Endothelial cell of umbilical vein (primary cell): ENCODE measurements at regions not wholly inside any gene's neighbourhood (a gene's known extent, or its start where the extent isn't known, plus 50 kb on each side); places are given as distances from the start of the nearest gene placed in this dataset.
"Not testable (repeated sequence)": the region's sequence is repeated elsewhere in the genome, so short reads cannot be mapped to it uniquely, and the experiment has no call there.

ENCODE experiments used
- BruUV-seq: library from RNA; stranded (reverse); fragments of 400-500 nt; replicated peaks from 2 replicates; lab custom pipeline; 2021; lab: Mats Ljungman, UMichigan
- CTCF ChIA-PET: fragments of 300-600, 350-600 bp; sonication (Branson Sonifier 250); formaldehyde crosslinking; loops from one replicate; lab custom pipeline; 2021; ENCODE audit warnings: antibody characterized with exemption, inconsistent platforms; lab: Charles Lee
- POLR2A ChIA-PET: fragments of 300-600, 350-600 bp; sonication (Branson Sonifier 250); formaldehyde crosslinking; loops from one replicate; lab custom pipeline; 2021; ENCODE audit warnings: antibody characterized with exemption, inconsistent platforms; lab: Charles Lee
- DNase-seq: peaks from one replicate; pipeline ENCODE4 v3.0.0-alpha.2; 2011; ENCODE audit warnings: low read depth, low spot score
- FAIRE-seq: peaks from 2 replicates; lab custom pipeline; 2011; peaks lifted over from hg19 to GRCh38; lab: Jason Lieb, UNC
- H2AFZ ChIP-seq: 2 replicates; pipeline ENCODE4 v1.6.0; 2012; ENCODE audit warnings: low read depth, low read length, control low read depth, inconsistent platforms
- H3K27ac ChIP-seq: 2 replicates; pipeline ENCODE4 v1.5.1; 2011; ENCODE audit warnings: low read depth, mild to moderate bottlenecking, control low read depth, low read length, moderate library complexity; ENCODE audit not compliant: insufficient read depth
- H3K27me3 ChIP-seq, 2 experiments: 2 replicates each; pipeline versions ENCODE4 v1.6.0 to v1.6.1; 2011; ENCODE audit warnings: low read length in 2 of 2, mixed read lengths in 1 of 2; ENCODE audit not compliant: control insufficient read depth in 2 of 2, insufficient read depth in 2 of 2
- H3K36me3 ChIP-seq, 2 experiments: 2 replicates in 1 of 2; 3 replicates in 1 of 2; pipeline ENCODE4 v1.5.1; 2011; ENCODE audit warnings: low read length in 2 of 2, mild to moderate bottlenecking in 1 of 2, moderate library complexity in 1 of 2; ENCODE audit not compliant: control insufficient read depth in 2 of 2, insufficient read depth in 2 of 2; ENCODE audit errors: extremely low read depth in 1 of 2
- H3K4me1 ChIP-seq: 3 replicates; pipeline ENCODE4 v1.5.1; 2011; ENCODE audit warnings: mild to moderate bottlenecking, low read length; ENCODE audit not compliant: control insufficient read depth, insufficient read depth; ENCODE audit errors: extremely low read depth
- H3K4me2 ChIP-seq: 2 replicates; pipeline ENCODE4 v1.6.1; 2011; ENCODE audit warnings: low read length, control low read depth, mixed read lengths; ENCODE audit not compliant: insufficient read depth
- H3K4me3 ChIP-seq, 3 experiments: fragments of 200-600 bp in 1 of 3; sonication (generic), shearing (Covaris generic) in 1 of 3; replicated peaks in 1 of 3; 2 replicates each; pipeline ENCODE4 v1.5.1; 2011 to 2016; ENCODE audit warnings: control low read depth in 3 of 3, low read length in 3 of 3, mild to moderate bottlenecking in 2 of 3, inconsistent platforms in 1 of 3, low read depth in 1 of 3, moderate library complexity in 1 of 3; ENCODE audit not compliant: insufficient read depth in 1 of 3
- H3K79me2 ChIP-seq: 2 replicates; pipeline ENCODE4 v1.6.0; 2012; ENCODE audit warnings: low read length, inconsistent platforms; ENCODE audit not compliant: control insufficient read depth, insufficient read depth
- H3K9ac ChIP-seq: replicated peaks from 2 replicates; pipeline ENCODE3; 2011; ENCODE audit warnings: low read length, control low read depth; ENCODE audit not compliant: insufficient read depth; ENCODE audit errors: extremely low read depth
- H3K9me1 ChIP-seq: replicated peaks from 3 replicates; pipeline ENCODE4 v1.6.0; 2011; ENCODE audit warnings: mild to moderate bottlenecking, low read length; ENCODE audit not compliant: control insufficient read depth, insufficient read depth; ENCODE audit errors: extremely low read depth
- H3K9me3 ChIP-seq: replicated peaks from 2 replicates; pipeline ENCODE4 v1.5.1; 2012; ENCODE audit warnings: low read length, inconsistent platforms; ENCODE audit not compliant: control insufficient read depth, insufficient read depth
- H4K20me1 ChIP-seq: replicated peaks from 2 replicates; pipeline ENCODE3; 2011; ENCODE audit warnings: mild to moderate bottlenecking, low read length; ENCODE audit not compliant: control insufficient read depth, insufficient read depth; ENCODE audit errors: extremely low read depth
- EZH2 ChIP-seq: IDR thresholded peaks from 2 replicates; pipeline ENCODE4 v1.6.1; 2012; ENCODE audit warnings: borderline replicate concordance, low read depth, mild to moderate bottlenecking, moderate library complexity, low read length, inconsistent platforms; ENCODE audit not compliant: severe bottlenecking
- FOS ChIP-seq: IDR thresholded peaks from 2 replicates; pipeline ENCODE4 v1.6.1; 2011; ENCODE audit warnings: mild to moderate bottlenecking, low read length, moderate library complexity, borderline replicate concordance; ENCODE audit not compliant: insufficient read depth
- GATA2 ChIP-seq: IDR thresholded peaks from 2 replicates; pipeline ENCODE4 v1.7.0; 2011; ENCODE audit warnings: low read depth, mild to moderate bottlenecking, moderate library complexity, mixed read lengths, low read length; ENCODE audit not compliant: insufficient read length, insufficient read depth
- JUN ChIP-seq: IDR thresholded peaks from 2 replicates; pipeline ENCODE4 v1.6.1; 2011; ENCODE audit warnings: borderline replicate concordance, low read depth; ENCODE audit not compliant: insufficient read length, insufficient read depth
- MAX ChIP-seq: IDR thresholded peaks from 2 replicates; pipeline ENCODE4 v1.6.1; 2011; ENCODE audit not compliant: insufficient read depth, insufficient read length
- MYC ChIP-seq: IDR thresholded peaks from one replicate; pipeline ENCODE4 v1.6.1; 2011; ENCODE audit warnings: mild to moderate bottlenecking, low read depth, low read length
- POLR2A ChIP-seq: IDR thresholded peaks from 2 replicates; pipeline ENCODE4 v1.6.1; 2012; ENCODE audit warnings: low read depth, mild to moderate bottlenecking, control low read depth, low read length
- POLR2AphosphoS5 ChIP-seq: IDR thresholded peaks from 2 replicates; pipeline ENCODE4 v1.6.1; 2012; ENCODE audit warnings: low read depth, mild to moderate bottlenecking, control low read depth, low read length, moderate library complexity; ENCODE audit not compliant: insufficient read depth
- dilution Hi-C: fragments of 300-500 bp; cut with MboI; formaldehyde crosslinking; loops from one replicate; pipeline ENCODE4 v1.15.0; 2019; ENCODE audit warnings: low sequenced_read_pairs; ENCODE audit not compliant: extremely low pct_ligation_motif_present
- intact Hi-C: fragments of 100-400 bp; cut with micrococcal nuclease; formaldehyde crosslinking; loops from one replicate; pipeline ENCODE4 v1.10.0; 2022

- no TSS peak for BruUV-seq
- H3K4me3 ChIP-seq: no peak overlapping the region
- no peak overlapping the region for H3K27ac ChIP-seq
- H3K4me1 ChIP-seq: no peaks in the 10 kb centered on the region
- no peak overlapping the region for H3K9ac ChIP-seq
- CTCF ChIA-PET: interaction anchor here (0.9 to 1.1 kb wide), 3 partner anchors 25 to 248 kb away, joined by 3 read pairs; no protein-coding TSS in a partner anchor
- H3K36me3 ChIP-seq: no peaks in the 10 kb centered on the region
- FAIRE-seq (no peak), DNase-seq (no peak)
- intact Hi-C loops (no loop called here), dilution Hi-C loops (no loop called here)
- no peak overlapping the region for H3K4me2 ChIP-seq
- H3K9me3 ChIP-seq: no peaks in the 10 kb centered on the region
- H4K20me1 ChIP-seq: no peaks in the 10 kb centered on the region
- H3K27me3 ChIP-seq: no peaks in the 10 kb centered on the region
- H2AFZ ChIP-seq: no peak overlapping the region
- TF ChIP-seq GATA2 (no peak), FOS (no peak), EZH2 (no peak), POLR2AphosphoS5 (no peak), MYC (no peak), JUN (no peak), POLR2A (no peak), MAX (no peak)
- H3K9me1 ChIP-seq: no peaks in the 10 kb centered on the region
- H3K79me2 ChIP-seq: no peaks in the 10 kb centered on the region
- POLR2A ChIA-PET: no interaction called here
These were observed 56.0 kb downstream of the OLFML3 start for GRCh38 chr1:114035304-114035700.

GRCh38 chr1:114036841-114037630 lies 57.8 kb downstream of the OLFML3 start:
- H3K27ac ChIP-seq, H3K4me3 ChIP-seq, DNase-seq, H3K4me1 ChIP-seq, H3K9me3 ChIP-seq, CTCF ChIA-PET, dilution Hi-C loops, H3K27me3 ChIP-seq, H3K36me3 ChIP-seq, H3K9ac ChIP-seq, H3K4me2 ChIP-seq, H3K9me1 ChIP-seq, FAIRE-seq, H2AFZ ChIP-seq, H3K79me2 ChIP-seq, BruUV-seq, POLR2A ChIA-PET, H4K20me1 ChIP-seq, intact Hi-C loops: not testable (repeated sequence)
